SIG-M5 treated with dmso at 0.1 percent for 504 hours (cell line): ENCODE measurements at regions not wholly inside any gene's neighbourhood (a gene's known extent, or its start where the extent isn't known, plus 50 kb on each side); places are given as distances from the start of the nearest gene placed in this dataset.

Experiments used
- DNase-seq: peaks from one replicate; lab custom pipeline; 2025; ENCODE audit not compliant: unreplicated experiment; lab: John Stamatoyannopoulos, UW

DNA sequence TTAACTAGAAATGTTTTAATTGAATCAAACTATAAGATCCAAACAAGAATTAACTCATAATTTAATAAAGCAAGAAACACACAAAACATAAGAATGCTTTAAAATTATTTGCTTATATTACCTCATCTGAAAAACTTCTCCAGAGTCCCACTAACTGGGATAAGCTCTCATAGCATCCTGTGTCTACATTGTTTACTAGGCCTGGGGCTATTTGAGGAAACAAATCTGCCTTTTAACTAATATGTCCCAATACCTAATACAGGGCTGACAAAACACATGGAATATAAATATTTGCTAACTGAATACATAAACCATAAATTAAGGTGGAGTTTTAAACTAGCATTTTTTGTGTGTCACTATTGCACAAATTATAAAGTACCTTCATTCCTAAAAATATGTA, 1399.8 kb upstream of the SLC10A2 start:
- no peak for DNase-seq

DNA sequence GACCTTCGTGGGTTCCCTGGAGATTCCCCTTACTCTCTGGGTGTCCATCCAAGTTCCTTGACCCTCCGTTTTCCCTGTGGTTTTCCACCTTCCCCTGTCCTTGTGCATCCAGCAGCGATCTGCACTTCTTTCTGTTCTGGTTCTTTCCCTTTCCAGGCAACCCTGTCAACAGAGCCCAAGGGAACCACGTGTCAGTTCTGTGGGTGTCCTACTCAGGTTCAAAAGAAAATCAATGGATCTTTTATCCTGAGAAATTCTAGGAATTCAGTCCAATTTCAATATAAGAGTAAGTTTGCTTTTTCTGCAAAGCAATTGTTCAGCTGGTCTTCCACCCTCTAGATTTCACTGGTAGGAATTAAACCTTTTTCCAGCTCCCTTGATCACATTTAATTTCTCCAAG, 1394.8 kb upstream of the SLC10A2 start:
- DNase-seq = no peak

DNA sequence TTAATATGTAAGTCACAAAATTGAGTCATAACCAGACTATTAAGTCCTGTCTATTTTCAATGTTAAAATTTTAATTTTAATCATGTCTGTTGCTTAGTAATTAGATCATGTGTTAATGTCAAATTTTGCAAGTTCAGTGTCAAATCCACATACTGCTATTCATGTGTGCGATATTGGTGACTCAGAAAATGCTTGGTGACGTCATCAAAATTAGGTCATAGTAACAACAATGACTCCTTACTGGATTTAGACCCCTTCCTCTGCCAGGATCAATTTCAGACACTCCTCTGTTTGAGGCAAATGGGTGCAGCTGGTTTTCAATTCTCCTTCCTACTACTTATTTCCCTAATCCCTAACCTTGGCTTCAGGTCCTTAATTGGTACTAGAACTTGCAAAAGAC, 1394.3 kb upstream of the SLC10A2 start:
- DNase-seq = no peak

DNA sequence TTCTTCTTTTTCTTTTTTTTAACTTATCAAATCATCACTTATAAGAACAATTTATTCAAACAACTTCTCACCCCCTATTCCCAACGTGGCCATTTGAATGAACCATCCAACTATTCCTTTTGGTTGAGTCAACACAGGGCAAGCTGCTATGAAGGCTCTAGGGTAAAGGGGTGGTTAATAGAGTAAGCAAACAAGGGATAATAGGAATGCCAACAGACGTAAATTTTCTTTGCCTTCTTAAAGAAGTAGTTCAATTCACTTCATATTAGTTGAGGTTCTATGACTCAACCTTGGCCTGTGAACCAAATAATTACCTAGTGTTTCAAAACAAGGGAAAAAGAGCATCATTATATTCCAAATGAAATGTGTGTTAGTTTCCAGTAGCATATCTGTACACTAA, 1383.8 kb upstream of the SLC10A2 start:
- DNase-seq = no peak

DNA sequence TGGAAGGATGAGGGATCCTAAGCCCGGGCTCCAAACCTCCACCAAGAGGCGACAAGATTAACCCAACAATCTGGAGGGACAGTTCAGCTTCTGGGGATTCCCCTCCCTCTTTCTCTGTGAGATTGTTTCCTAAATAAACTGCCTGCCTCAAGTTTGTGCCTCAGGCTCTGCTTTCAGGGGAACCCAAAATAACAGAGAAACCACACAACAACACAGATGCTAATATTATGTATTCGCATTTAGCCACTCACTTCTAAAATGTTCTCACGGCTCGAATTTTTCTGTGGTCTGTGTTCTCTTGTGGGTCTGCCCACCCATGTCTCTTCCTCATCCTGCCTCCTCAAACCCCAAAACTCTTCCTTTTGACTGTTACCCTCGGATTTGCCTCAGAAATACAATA, 1381.1 kb upstream of the SLC10A2 start:
- DNase-seq = no peak

DNA sequence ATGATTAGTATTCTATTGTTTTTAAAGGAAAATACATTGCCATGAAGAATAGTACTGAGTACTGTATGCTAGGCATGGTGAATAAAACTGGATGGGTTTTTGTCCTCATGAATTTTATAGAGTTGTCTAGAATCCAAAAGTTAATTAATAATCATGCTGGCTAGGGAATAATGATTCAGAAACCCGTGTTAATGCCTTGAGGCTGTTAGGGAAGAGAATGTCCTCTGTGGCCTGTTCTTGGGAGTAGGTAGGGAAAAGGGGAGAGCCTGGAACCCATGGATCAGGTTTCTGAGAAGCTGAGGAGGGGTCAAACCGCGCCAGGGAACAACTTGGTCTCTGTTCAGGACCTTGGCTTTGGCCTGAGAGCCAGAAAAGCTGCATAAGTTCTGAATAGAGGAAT, 1376.3 kb upstream of the SLC10A2 start:
- no peak for DNase-seq

DNA sequence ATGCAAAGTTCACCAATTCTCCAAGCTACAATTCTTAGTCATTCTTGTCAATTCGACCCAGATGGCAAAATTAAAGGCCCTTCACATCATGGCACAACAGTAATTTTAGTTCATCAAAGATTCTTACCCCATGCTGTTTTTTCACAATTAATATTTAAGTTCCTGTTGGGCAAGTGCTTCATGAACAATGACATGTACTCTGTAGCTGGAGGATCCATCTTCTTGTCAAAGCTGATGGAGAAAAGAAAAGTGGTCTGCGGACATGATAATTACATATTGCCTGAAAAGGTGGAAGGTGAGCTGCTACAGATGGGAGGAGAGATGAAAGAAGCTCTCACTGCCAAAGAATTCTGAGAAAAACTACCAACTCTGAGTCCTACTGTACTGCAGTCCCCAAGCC, 1370.3 kb upstream of the SLC10A2 start:
- DNase-seq = no peak

DNA sequence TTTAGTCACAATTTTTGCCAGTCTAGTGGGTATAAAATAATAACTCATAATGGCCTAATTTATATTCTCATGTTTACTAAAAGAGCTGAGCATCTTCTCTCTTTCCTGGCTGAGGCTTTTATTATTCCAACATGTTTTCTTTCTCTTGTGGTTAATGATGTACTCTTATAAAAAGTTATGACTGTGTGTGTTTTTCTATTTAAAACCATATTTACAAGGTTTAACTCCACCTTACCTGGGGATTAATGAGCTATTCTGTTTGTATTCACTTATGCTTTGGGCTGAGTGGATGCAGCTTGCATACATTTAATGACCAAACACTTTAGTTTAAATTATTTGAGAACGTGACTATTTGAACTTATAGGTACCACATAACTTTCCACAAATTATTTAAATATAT, 1365.7 kb upstream of the SLC10A2 start:
- no peak for DNase-seq

DNA sequence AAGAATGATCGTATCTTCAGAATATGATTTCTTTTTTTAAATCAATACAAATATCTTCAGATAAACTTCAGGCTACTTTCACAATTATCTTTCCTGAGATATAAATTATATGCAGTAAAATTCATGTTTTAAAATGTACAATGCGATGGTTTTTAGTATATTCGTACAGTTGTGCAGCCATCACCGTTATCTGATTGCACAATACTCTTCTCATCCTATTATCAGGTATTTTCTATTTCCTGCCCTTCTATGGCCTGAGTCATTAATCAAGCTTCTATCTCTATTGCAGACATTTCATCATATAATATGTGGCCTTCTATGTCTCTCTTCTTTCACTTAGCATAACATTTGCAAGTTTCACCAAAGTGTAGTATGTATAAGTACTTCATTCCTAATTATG, 1360.2 kb upstream of the SLC10A2 start:
- DNase-seq = no peak

DNA sequence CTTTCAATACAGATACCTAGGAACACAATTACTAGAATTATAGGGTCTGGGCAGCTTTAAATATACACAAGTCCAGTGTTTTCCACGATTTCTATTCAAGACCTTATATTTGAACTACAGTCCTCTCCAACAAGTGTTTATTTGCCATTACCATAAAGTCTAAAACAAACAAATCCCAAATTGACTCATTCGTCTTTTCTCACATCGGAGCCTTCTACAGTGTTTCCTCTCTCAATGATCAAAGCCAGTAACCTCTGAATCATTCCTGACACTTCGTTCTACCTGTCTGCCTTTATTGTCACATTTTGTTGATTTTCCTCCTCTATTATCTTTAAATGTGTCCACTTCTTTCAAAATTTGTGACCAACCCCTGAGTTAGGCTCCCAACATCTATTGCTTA, 1356.5 kb upstream of the SLC10A2 start:
- DNase-seq = no peak

DNA sequence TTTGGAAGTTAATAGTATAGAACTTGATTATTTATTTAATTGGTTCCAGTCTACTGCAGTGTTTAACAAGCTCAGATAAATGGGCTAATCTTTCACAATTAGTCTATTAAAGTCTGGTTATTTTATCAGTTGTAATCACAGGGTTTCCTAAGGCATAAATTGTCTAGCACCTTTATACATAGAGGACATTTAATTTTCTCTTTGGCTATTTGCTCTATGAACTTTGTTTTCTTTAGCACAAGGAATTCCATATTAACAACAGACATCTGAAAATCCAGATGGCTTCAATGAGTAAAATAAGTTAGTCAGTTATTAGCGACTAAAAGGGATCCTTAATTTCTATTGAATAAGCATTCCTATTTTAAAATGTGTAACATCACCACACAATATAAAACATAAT, 1350.8 kb upstream of the SLC10A2 start:
- DNase-seq = no peak

DNA sequence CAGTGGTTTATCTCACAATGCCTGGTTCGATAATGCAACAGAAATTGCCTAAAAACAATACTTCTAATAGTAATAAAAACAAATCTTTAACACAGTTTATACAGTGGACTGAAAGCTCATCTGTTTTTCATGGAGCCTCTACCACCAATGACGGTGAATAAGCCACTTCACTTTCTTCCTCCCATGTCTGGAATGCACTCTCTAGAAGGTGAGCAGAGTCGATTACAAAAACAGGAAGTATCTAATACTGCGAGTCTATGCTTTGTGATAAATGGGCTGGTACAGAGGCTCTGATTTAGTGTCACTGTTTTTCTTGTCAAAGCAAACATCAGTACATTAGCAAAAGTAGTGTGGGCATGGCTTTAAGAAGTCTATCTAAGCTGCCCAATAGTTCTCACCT, 1348.6 kb upstream of the SLC10A2 start:
- DNase-seq = no peak

DNA sequence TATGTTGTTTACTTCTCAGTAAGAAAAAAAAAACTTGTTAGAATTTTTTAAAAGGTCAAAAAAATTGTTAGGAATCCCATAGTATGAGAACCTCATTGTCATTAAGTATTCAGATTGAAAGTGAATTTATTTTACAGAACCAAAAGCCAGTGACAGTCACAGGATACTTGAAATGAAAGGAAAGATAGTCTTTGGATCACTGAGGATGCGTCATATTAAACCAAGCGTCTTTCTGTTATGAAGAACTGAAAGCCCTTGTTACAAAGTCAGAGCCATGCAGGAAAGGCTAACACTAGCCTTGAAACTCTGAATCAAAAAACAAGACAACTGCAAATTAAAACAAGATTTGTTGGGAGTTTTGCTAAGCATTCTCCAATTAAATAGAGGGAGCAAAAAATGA, 1348.0 kb upstream of the SLC10A2 start:
- no peak for DNase-seq

DNA sequence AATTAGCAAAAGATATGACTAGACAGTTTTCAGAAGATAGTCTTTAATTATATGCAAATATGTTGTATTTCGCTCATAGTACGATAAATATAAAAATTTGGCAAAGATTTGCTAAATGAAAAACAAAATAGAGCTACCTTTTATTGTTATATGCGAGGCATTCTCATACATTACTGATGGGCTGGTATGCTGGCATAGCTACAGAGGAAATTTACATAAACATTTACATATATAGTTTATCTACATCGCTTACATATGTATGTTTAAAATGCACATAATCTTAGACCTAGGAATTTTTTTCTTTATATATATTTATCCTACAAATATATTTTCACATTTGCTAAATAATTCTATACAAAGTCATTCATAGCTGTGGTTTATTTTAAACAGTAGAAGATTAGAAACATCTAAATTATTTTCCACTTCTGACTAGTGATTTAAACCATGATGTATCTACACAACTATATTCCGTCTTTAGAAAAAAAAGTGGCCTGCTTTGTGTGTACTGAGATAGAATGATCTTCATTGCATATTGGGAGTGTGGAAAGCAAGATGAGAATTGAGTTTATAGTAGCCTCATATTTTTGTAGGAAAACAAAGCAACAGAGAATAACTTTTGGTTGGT, 1345.0 kb upstream of the SLC10A2 start:
- no peak for DNase-seq

DNA sequence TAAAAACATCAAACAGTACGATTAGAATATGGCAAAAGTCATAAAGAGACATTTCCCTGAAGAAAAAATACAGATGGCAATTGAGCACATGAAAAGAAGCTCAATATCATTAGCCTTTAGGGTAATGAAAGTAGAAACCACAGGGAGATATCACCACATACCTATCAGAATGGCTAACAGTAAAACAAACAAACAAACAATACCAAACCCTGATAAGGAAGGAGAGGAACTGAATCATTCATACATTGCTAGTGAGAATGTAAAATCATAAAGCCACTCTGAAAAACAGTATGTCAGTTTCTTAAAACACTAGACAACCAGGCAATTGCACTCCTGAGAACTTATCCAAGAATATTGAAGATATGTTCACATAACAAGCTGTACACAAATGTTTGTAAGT, 1342.5 kb upstream of the SLC10A2 start:
- no peak for DNase-seq

DNA sequence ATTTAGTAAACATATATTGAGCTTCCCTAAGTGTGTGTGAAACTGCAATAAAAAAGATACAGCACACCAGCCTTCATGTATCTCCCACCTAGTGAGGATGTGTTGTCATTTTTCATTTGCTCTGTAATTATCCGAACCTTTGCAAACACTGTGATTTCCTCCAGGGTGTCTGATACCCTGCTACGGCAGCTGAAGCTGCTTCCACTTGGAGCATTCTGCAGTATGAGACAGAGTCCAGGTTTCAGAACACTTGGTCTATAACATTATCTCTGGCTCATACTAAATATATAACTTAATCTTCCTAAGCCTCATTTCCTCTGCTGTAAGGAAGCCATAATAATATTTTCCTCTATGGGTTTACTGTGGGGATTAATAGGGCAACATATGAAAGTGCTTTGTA, 1338.1 kb upstream of the SLC10A2 start:
- DNase-seq = no peak

DNA sequence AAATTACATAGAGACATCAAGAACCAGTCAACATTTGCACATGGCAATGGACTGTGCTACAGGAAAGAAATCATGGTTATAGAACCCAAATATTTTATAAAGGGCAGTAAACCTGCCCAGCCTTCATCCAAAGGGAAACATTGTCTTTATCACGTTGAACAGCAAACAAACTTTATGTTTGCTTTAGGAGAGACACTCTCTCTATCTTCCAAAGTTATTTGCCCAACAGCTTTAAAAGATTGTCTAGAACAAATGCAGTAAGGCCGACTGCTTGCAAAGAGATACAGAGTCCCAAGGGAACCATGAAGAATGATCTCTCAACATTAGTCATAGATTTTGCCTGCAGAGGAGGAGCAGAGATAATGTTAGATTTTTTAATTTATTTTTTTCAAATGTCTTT, 1323.5 kb upstream of the SLC10A2 start:
- no peak for DNase-seq

DNA sequence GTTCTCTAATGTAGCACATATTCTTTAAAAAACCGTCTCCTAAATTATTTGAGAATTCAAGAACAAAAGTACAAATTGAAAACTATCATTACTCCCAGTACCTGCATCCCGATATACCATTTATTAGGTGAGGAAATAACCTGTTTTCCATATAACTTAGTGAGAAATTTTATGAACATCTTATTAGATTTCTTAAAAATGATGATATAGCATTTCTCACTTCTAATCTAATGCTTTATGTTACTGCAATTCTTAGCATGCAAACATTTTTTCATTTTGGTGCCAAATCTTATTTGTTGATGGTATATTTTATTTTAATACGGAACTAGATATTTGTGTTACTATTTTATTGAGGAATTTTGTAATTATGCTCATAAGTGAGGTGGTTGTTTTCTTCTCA, 1321.3 kb upstream of the SLC10A2 start:
- DNase-seq = no peak

DNA sequence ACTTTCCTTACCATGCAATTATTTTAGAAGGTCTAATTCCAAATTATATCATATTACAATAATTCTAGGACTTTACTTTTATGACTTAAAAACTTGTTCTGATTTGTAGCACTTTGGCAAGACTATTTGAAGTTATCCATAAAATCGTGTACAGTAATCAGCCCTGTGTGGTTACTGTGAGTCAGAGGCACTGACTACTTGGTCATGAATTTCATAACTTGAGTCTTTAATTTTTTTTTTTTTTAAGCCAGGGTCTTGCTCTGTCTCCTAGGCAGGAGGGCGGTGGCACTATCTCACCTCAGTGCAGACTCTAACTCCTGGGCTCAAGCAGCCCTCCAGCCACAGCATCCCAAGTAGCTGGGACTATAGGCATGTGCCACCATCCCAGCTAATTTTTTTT, 1319.2 kb upstream of the SLC10A2 start:
- no peak for DNase-seq

DNA sequence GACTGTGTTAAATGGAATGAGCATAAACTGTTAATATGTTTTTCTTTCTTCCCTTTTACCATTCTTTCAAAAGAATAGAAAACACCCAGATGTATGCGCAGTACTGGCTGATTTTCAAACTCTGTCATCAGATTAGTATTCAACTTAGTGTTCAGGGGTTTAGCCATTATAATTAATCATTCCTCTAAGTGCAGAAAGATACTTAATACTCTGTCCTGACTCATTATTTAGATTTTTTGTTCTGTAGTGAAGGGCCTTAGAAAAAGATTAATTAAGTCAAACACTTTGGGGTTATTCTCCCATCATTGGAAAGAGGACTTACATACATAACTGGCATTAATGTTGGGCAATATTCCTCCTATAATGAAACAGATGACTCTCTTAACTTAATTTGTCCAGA, 1316.7 kb upstream of the SLC10A2 start:
- no peak for DNase-seq

DNA sequence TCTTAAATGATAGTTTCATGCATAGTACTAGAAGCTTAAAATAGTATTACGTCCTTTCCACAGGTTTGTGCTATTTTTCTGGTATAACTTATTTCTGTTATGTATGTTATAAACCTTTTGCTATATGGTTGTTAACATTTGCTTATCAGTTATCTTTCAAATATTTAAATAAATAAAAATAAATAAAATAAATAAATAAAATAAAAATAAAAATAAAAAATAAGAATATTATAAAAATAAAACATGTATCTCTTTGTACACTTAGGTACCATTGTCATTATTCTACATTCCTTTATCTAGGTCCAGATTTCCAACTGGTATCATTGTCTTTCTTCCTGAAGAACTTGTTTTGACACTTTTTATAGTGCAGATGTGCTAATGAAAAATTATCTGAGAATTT, 1310.4 kb upstream of the SLC10A2 start:
- DNase-seq = no peak

DNA sequence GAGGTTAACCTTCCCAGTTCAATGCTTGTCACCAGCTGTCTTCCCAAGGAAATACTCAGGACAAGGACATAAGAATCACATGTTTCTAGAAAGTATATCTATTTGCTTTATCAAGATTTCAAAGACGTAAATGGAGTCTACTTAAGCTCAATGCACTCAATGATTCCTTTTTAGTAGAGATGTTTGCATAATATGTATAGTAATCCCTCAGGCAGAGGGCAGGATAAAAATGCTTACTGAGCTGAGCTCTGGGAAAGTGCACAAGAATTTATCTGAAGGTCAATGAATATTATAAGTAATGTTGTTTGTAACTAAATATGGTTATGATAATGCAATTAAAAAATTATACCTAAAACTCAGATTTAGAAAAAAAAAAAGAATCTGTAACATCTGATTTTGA, 1309.4 kb upstream of the SLC10A2 start:
- no peak for DNase-seq

DNA sequence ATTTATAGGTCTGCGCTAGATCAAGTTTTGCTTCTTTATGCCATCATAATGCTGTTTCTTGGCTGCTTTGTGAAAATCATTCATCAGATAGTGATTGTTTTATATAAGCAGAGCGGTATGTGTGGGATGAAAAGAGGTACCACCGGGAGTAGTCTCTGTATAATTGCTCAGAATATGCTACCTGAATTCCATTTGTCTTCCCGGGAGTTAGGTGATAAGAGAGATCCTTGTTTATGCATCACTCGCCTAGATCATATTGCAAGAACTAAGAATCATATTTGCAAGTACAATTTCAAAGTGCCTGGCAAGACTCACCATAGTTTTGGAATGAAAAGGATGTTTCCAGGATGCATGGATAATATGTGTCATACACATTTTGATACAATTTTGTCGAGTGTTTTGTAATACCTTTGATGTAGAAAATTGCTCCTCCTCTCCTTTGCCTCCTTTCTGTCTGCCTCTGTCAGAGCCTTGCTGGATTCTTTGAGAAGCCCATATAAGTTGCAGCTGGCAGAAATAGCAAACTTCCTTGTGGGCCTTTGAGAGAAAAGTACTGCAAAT, 1306.0 kb upstream of the SLC10A2 start:
- DNase-seq = no peak

DNA sequence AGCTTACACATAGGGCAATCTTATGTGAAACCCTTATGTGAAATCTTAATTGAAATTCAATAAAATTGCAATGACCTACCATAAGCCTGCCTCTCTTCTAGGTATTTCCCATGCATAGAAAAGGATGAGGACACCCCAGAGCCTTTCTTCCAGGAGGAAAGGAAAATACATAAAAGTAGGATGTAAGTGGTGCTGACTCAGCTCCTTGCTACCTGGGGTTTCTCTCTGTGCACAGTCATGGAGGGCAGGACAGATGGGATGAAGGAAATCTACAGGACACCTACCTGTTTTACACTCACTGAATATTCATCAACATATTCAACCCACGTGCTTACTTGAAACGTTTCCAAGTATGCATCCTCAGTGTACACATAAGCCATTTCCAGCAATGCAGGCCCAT, 1299.2 kb upstream of the SLC10A2 start:
- no peak for DNase-seq
